Nephron progenitor cell (in vitro differentiated cells): ENCODE measurements at regions not wholly inside any gene's neighbourhood (a gene's known extent, or its start where the extent isn't known, plus 50 kb on each side); places are given as distances from the start of the nearest gene placed in this dataset.

Experiments
- DNase-seq: peaks from one replicate; pipeline ENCODE4 v3.0.0; 2021
- H3K27ac Mint-ChIP-seq: 2 replicates; pipeline ENCODE4 v1.8.0; 2021; ENCODE audit warnings: mild to moderate bottlenecking, moderate library complexity, mixed read lengths
- H3K27me3 Mint-ChIP-seq: 2 replicates; pipeline ENCODE4 v1.8.0; 2021; ENCODE audit warnings: mild to moderate bottlenecking, low read depth, mixed read lengths; ENCODE audit not compliant: poor library complexity
- H3K36me3 Mint-ChIP-seq: 2 replicates; pipeline ENCODE4 v1.8.0; 2021; ENCODE audit warnings: low read depth, mixed read lengths
- H3K4me1 Mint-ChIP-seq: 2 replicates; pipeline ENCODE4 v1.8.0; 2021; ENCODE audit warnings: mixed read lengths
- H3K4me3 Mint-ChIP-seq: 2 replicates; pipeline ENCODE4 v1.8.0; 2021; ENCODE audit warnings: mild to moderate bottlenecking, moderate library complexity, mixed read lengths
- H3K9me3 Mint-ChIP-seq: 2 replicates; pipeline ENCODE4 v1.8.0; 2021; ENCODE audit warnings: mild to moderate bottlenecking, moderate library complexity, mixed read lengths
- CTCF ChIP-seq: fragments of 200-600 bp; sonication (generic); IDR thresholded peaks from 2 replicates; pipeline ENCODE4 v1.5.0; 2021; ENCODE audit warnings: antibody characterized with exemption

GRCh38 chr7:132072873-132073272 lies 503.4 kb downstream of the PLXNA4 start:
- Mint-ChIP-seq H3K9me3 (no peaks in the 10 kb centered on the region), H3K4me3 (no peak overlapping the region), H3K4me1 (peaks cover 11% of the 10 kb centered on the region), H3K27ac (no peak overlapping the region), H3K27me3 (peaks cover 41% of the 10 kb centered on the region), H3K36me3 (no peaks in the 10 kb centered on the region)
- no peak for TF ChIP-seq CTCF
- no peak for DNase-seq

- DNase-seq, result no peak
- no peak overlapping the region for H3K4me3 Mint-ChIP-seq
- H3K27me3 Mint-ChIP-seq, result peaks cover 44% of the 10 kb centered on the region
- no peak overlapping the region for H3K27ac Mint-ChIP-seq
- H3K9me3 Mint-ChIP-seq, result no peaks in the 10 kb centered on the region
- no peaks in the 10 kb centered on the region for H3K36me3 Mint-ChIP-seq
- no peak for TF ChIP-seq CTCF
- peaks cover 11% of the 10 kb centered on the region for H3K4me1 Mint-ChIP-seq
Observed at GRCh38 chr7:132072165-132072564, 504.1 kb downstream of the PLXNA4 start.

GRCh38 chr7:132069306-132069705 lies 507.0 kb downstream of the PLXNA4 start:
- no peak overlapping the region for H3K27ac Mint-ChIP-seq
- DNase-seq, result no peak
- H3K9me3 Mint-ChIP-seq, result no peaks in the 10 kb centered on the region

GRCh38 chr7:132066761-132067171 lies 509.5 kb downstream of the PLXNA4 start:
- Mint-ChIP-seq H3K4me3 (no peak overlapping the region), H3K36me3 (no peaks in the 10 kb centered on the region), H3K27me3 (peaks cover 34% of the 10 kb centered on the region), H3K9me3 (no peaks in the 10 kb centered on the region), H3K27ac (no peak overlapping the region), H3K4me1 (peaks cover 5% of the 10 kb centered on the region)
- DNase-seq, result no peak
- no peak for TF ChIP-seq CTCF

More at GRCh38 chr7:132069306-132069705, 507.0 kb downstream of the PLXNA4 start:
- no peak overlapping the region for H3K4me3 Mint-ChIP-seq
- H3K27me3 Mint-ChIP-seq, result peaks cover 34% of the 10 kb centered on the region
- peaks cover 5% of the 10 kb centered on the region for H3K4me1 Mint-ChIP-seq
- TF ChIP-seq CTCF, result no peak
- H3K36me3 Mint-ChIP-seq, result no peaks in the 10 kb centered on the region

GRCh38 chr7:132065989-132066603 lies 509.7 kb upstream of the PODXL start:
- Mint-ChIP-seq H3K27ac (no peak overlapping the region), H3K4me1 (peaks cover 5% of the 10 kb centered on the region), H3K4me3 (no peak overlapping the region), H3K36me3 (no peaks in the 10 kb centered on the region), H3K9me3 (no peaks in the 10 kb centered on the region), H3K27me3 (peaks cover 34% of the 10 kb centered on the region)
- no peak for DNase-seq
- TF ChIP-seq CTCF, result no peak
